Tibial nerve (tissue), 4 donors: ENCODE measurements at regions not wholly inside any gene's neighbourhood (a gene's known extent, or its start where the extent isn't known, plus 50 kb on each side); places are given as distances from the start of the nearest gene placed in this dataset.
"Not testable (repeated sequence)": the region's sequence is repeated elsewhere in the genome, so short reads cannot be mapped to it uniquely, and the experiment has no call there.

Experiments used
- DNase-seq, 2 donors: peaks; one replicate each; pipeline ENCODE4 v3.0.0-alpha.2; 2019; ENCODE audit warnings: low spot score in 2 of 2
- H3K27ac ChIP-seq, 4 donors: fragments of 200-600 bp; sonication (generic) in 3 of 4; one replicate each; pipeline ENCODE4 v1.5.1; 2017 to 2019; ENCODE audit warnings: mild to moderate bottlenecking in 1 of 4
- H3K27me3 ChIP-seq, 2 donors: fragments of 200-600 bp; sonication (generic) in 1 of 2; one replicate each; pipeline versions ENCODE4 v1.5.1 to v1.6.0; 2017 to 2019
- H3K36me3 ChIP-seq, 3 donors: fragments of 200-600 bp; sonication (generic); one replicate each; pipeline ENCODE4 v1.5.1; 2018 to 2019
- H3K4me1 ChIP-seq, 4 donors: fragments of 200-600 bp; sonication (generic) in 3 of 4; one replicate each; pipeline ENCODE4 v1.5.1; 2017 to 2019
- H3K4me3 ChIP-seq, 4 donors: fragments of 200-600 bp; sonication (generic) in 3 of 4; one replicate each; pipeline ENCODE4 v1.5.1; 2017 to 2019; ENCODE audit warnings: mild to moderate bottlenecking in 1 of 4, moderate library complexity in 1 of 4
- H3K9me3 ChIP-seq, 4 donors: fragments of 200-600 bp; sonication (generic) in 3 of 4; one replicate each; pipeline ENCODE4 v1.5.1; 2017 to 2019
- WGBS, 2 donors: methylation state at CpG; one replicate each; pipeline ENCODE4 v1.1.5; 2018; 5-methylcytosine and 5-hydroxymethylcytosine counted together

GRCh38 chr2:111427346-111427745, 306.6 kb downstream of the BCL2L11 start:
- not testable (repeated sequence) for H3K4me1 ChIP-seq, H3K9me3 ChIP-seq, H3K27ac ChIP-seq, DNase-seq, H3K27me3 ChIP-seq, H3K4me3 ChIP-seq, H3K36me3 ChIP-seq
- WGBS, 2 donors = 97 to 98% methylated on average over 4 of the region's 4 CpGs

- H3K4me3 ChIP-seq, H3K27me3 ChIP-seq, H3K4me1 ChIP-seq, H3K36me3 ChIP-seq, DNase-seq, H3K9me3 ChIP-seq, H3K27ac ChIP-seq: not testable (repeated sequence)
- WGBS, 2 donors = 82 to 85% methylated on average over 4 to 5 of the region's 6 CpGs
Measured at GRCh38 chr2:111428915-111429314, 308.2 kb downstream of the BCL2L11 start.

- WGBS, 2 donors = 93% methylated on average over 7 of the region's 8 CpGs
- H3K4me1 ChIP-seq, H3K4me3 ChIP-seq, DNase-seq, H3K36me3 ChIP-seq, H3K27ac ChIP-seq, H3K9me3 ChIP-seq, H3K27me3 ChIP-seq: not testable (repeated sequence)
Measured at GRCh38 chr2:111429353-111429752, 308.6 kb downstream of the BCL2L11 start.

- not testable (repeated sequence) for H3K27me3 ChIP-seq, DNase-seq, H3K9me3 ChIP-seq, H3K27ac ChIP-seq, H3K4me3 ChIP-seq, H3K4me1 ChIP-seq, H3K36me3 ChIP-seq
- 68 to 77% methylated on average over 6 of the region's 9 CpGs for WGBS, 2 donors
Measured at GRCh38 chr2:111430817-111431661, 310.3 kb downstream of the BCL2L11 start.

- H3K27me3 ChIP-seq, H3K27ac ChIP-seq, H3K36me3 ChIP-seq, H3K4me3 ChIP-seq, DNase-seq, H3K9me3 ChIP-seq, H3K4me1 ChIP-seq: not testable (repeated sequence)
- WGBS, 2 donors = 65 to 79% methylated on average over 3 of the region's 3 CpGs
Measured at GRCh38 chr2:111432423-111432822, 311.7 kb downstream of the BCL2L11 start.

GRCh38 chr2:111432916-111433499, 312.3 kb downstream of the BCL2L11 start:
- WGBS, 2 donors = 89 to 100% methylated on average over 2 to 3 of the region's 9 CpGs
- not testable (repeated sequence) for DNase-seq, H3K27ac ChIP-seq, H3K4me3 ChIP-seq, H3K27me3 ChIP-seq, H3K4me1 ChIP-seq, H3K9me3 ChIP-seq, H3K36me3 ChIP-seq

- 73% methylated on average over 3 of the region's 5 CpGs; no CpG with 5 or more reads in 1 of the 2 donors for WGBS, 2 donors
- not testable (repeated sequence) for H3K36me3 ChIP-seq
Measured at GRCh38 chr2:111433892-111434607, 313.3 kb downstream of the BCL2L11 start.

GRCh38 chr2:111434608-111434939, 313.9 kb downstream of the BCL2L11 start:
- H3K27me3 ChIP-seq, H3K9me3 ChIP-seq, H3K4me1 ChIP-seq, DNase-seq, H3K36me3 ChIP-seq, H3K4me3 ChIP-seq, H3K27ac ChIP-seq: not testable (repeated sequence)
- WGBS, 2 donors = 86 to 100% methylated on average over 2 of the region's 4 CpGs

More at GRCh38 chr2:111433892-111434607, 313.3 kb downstream of the BCL2L11 start:
- H3K4me1 ChIP-seq, DNase-seq, H3K27me3 ChIP-seq, H3K4me3 ChIP-seq, H3K9me3 ChIP-seq, H3K27ac ChIP-seq: not testable (repeated sequence)

- H3K9me3 ChIP-seq, H3K27me3 ChIP-seq, DNase-seq, H3K4me3 ChIP-seq, H3K4me1 ChIP-seq, H3K27ac ChIP-seq, H3K36me3 ChIP-seq: not testable (repeated sequence)
- WGBS, 2 donors = 81 to 86% methylated on average over 4 of the region's 11 CpGs
Measured at GRCh38 chr2:111435553-111436310, 315.0 kb downstream of the BCL2L11 start.

- not testable (repeated sequence) for H3K4me3 ChIP-seq, H3K4me1 ChIP-seq, H3K9me3 ChIP-seq, DNase-seq, H3K27ac ChIP-seq, H3K36me3 ChIP-seq, H3K27me3 ChIP-seq
- 83 to 85% methylated on average over 2 to 4 of the region's 5 CpGs for WGBS, 2 donors
Measured at GRCh38 chr2:111436411-111436810, 315.7 kb downstream of the BCL2L11 start.

GRCh38 chr2:111437288-111437990, 316.7 kb downstream of the BCL2L11 start:
- not testable (repeated sequence) for H3K4me1 ChIP-seq, DNase-seq, H3K4me3 ChIP-seq, H3K27me3 ChIP-seq, H3K9me3 ChIP-seq, H3K27ac ChIP-seq, H3K36me3 ChIP-seq
- WGBS, 2 donors = 66 to 76% methylated on average over 5 of the region's 7 CpGs

GRCh38 chr2:111438161-111438560, 317.4 kb downstream of the BCL2L11 start:
- not testable (repeated sequence) for H3K27ac ChIP-seq, H3K9me3 ChIP-seq, DNase-seq, H3K4me1 ChIP-seq, H3K27me3 ChIP-seq, H3K4me3 ChIP-seq, H3K36me3 ChIP-seq
- 36 to 56% methylated on average over 1 to 2 of the region's 2 CpGs for WGBS, 2 donors

GRCh38 chr2:111439237-111439636, 318.5 kb downstream of the BCL2L11 start:
- H3K9me3 ChIP-seq, H3K36me3 ChIP-seq, H3K4me1 ChIP-seq, H3K4me3 ChIP-seq, H3K27ac ChIP-seq, DNase-seq, H3K27me3 ChIP-seq: not testable (repeated sequence)
- whole genome bisulfite sequencing, 2 donors = 71 to 83% methylated on average over 4 of the region's 6 CpGs
